Vagina (tissue), 2 donors: ENCODE measurements at regions not wholly inside any gene's neighbourhood (a gene's known extent, or its start where the extent isn't known, plus 50 kb on each side); places are given as distances from the start of the nearest gene placed in this dataset.

ENCODE experiments used
- POLR2A ChIP-seq, 2 donors: fragments of 450-650 bp; IDR thresholded peaks; one replicate each; pipeline ENCODE4 v1.6.1; 2017; ENCODE audit warnings: antibody characterized with exemption in 2 of 2, mild to moderate bottlenecking in 2 of 2, moderate library complexity in 2 of 2
- TF ChIP-seq, protein P1 (sequence below), 3 experiments: fragments of 450-650 bp in 2 of 3; fragments of 200-600 bp in 1 of 3; sonication (generic) in 1 of 3; IDR thresholded peaks; one replicate each; pipeline ENCODE4 v1.5.1; 2017 to 2019; ENCODE audit warnings: antibody characterized with exemption in 3 of 3, mild to moderate bottlenecking in 2 of 3, moderate library complexity in 2 of 3

GRCh38 chr9:1443450-1443849 is 393.3 kb downstream of the DMRT2 start:
- TF ChIP-seq, protein P1, sequence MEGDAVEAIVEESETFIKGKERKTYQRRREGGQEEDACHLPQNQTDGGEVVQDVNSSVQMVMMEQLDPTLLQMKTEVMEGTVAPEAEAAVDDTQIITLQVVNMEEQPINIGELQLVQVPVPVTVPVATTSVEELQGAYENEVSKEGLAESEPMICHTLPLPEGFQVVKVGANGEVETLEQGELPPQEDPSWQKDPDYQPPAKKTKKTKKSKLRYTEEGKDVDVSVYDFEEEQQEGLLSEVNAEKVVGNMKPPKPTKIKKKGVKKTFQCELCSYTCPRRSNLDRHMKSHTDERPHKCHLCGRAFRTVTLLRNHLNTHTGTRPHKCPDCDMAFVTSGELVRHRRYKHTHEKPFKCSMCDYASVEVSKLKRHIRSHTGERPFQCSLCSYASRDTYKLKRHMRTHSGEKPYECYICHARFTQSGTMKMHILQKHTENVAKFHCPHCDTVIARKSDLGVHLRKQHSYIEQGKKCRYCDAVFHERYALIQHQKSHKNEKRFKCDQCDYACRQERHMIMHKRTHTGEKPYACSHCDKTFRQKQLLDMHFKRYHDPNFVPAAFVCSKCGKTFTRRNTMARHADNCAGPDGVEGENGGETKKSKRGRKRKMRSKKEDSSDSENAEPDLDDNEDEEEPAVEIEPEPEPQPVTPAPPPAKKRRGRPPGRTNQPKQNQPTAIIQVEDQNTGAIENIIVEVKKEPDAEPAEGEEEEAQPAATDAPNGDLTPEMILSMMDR (IDR thresholded peaks at IDR 0.05) = no peak
- no peak for TF ChIP-seq POLR2A (IDR thresholded peaks at IDR 0.05)
